OCI-LY7 (cell line): ENCODE measurements at regions not wholly inside any gene's neighbourhood (a gene's known extent, or its start where the extent isn't known, plus 50 kb on each side); places are given as distances from the start of the nearest gene placed in this dataset.

Source experiments
- EZH2phosphoT487 ChIP-seq: fragments of 200-600 bp; sonication (generic); IDR thresholded peaks from 2 replicates; pipeline ENCODE4 v1.6.1; 2018; ENCODE audit warnings: low read depth, borderline replicate concordance, mild to moderate bottlenecking, mixed run types, antibody characterized with exemption, low read length, moderate library complexity, mixed read lengths
- TF ChIP-seq, protein P1 (sequence below): fragments of 200-600 bp; sonication (generic); conservative IDR thresholded peaks from 2 replicates; pipeline ENCODE4 v1.5.1; 2014; ENCODE audit warnings: mild to moderate bottlenecking, antibody characterized with exemption, low read length, moderate library complexity, mixed read lengths

DNA sequence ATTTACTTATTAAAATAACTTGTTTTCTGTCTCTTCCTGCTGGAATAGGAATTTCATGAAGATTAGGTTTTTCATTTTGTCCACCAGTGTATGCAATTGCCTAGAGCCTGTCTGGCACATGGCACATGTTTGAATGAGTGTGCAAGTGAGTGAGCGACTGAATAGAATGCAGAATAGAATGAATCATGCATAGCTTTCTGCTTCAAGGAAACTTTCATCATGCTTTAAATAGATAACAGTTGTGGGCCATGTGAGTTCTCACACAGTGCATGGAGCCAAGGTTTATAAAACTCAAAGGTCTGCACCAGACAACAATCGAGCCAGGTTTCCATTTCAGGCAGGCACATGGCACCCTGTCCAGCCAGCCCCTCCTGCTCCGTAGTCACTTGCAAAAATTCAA is 74.2 kb upstream of the HECW1 start:
- TF ChIP-seq, protein P1, sequence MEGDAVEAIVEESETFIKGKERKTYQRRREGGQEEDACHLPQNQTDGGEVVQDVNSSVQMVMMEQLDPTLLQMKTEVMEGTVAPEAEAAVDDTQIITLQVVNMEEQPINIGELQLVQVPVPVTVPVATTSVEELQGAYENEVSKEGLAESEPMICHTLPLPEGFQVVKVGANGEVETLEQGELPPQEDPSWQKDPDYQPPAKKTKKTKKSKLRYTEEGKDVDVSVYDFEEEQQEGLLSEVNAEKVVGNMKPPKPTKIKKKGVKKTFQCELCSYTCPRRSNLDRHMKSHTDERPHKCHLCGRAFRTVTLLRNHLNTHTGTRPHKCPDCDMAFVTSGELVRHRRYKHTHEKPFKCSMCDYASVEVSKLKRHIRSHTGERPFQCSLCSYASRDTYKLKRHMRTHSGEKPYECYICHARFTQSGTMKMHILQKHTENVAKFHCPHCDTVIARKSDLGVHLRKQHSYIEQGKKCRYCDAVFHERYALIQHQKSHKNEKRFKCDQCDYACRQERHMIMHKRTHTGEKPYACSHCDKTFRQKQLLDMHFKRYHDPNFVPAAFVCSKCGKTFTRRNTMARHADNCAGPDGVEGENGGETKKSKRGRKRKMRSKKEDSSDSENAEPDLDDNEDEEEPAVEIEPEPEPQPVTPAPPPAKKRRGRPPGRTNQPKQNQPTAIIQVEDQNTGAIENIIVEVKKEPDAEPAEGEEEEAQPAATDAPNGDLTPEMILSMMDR, result no peak
- no peak for TF ChIP-seq EZH2phosphoT487
